Suprapubic skin (tissue), 4 donors: ENCODE measurements at regions not wholly inside any gene's neighbourhood (a gene's known extent, or its start where the extent isn't known, plus 50 kb on each side); places are given as distances from the start of the nearest gene placed in this dataset.

ENCODE experiments used
- CTCF ChIP-seq, 2 donors: fragments of 200-600 bp in 1 of 2; fragments of 450-650 bp in 1 of 2; sonication (generic) in 1 of 2; IDR thresholded peaks; one replicate each; pipeline ENCODE4 v1.5.1; 2016 to 2019; ENCODE audit warnings: antibody characterized with exemption in 2 of 2, mild to moderate bottlenecking in 1 of 2, moderate library complexity in 1 of 2
- EP300 ChIP-seq: sonication (generic); formaldehyde crosslinking; IDR thresholded peaks from one replicate; pipeline ENCODE4 v1.6.1; 2017; ENCODE audit warnings: antibody characterized with exemption
- POLR2A ChIP-seq, 2 donors: fragments of 450-650 bp; IDR thresholded peaks; one replicate each; pipeline ENCODE4 v1.6.1; 2017; ENCODE audit warnings: antibody characterized with exemption in 2 of 2, mild to moderate bottlenecking in 2 of 2, moderate library complexity in 2 of 2
- POLR2AphosphoS5 ChIP-seq, 3 donors: sonication (generic); formaldehyde crosslinking; IDR thresholded peaks; one replicate each; pipeline ENCODE4 v1.6.1; 2017; ENCODE audit warnings: antibody characterized with exemption in 3 of 3

- TF ChIP-seq POLR2AphosphoS5 (IDR thresholded peaks at IDR 0.05) (no peak), CTCF (IDR thresholded peaks at IDR 0.05) (no peak), POLR2A (IDR thresholded peaks at IDR 0.05) (no peak), EP300 (no peak)
Observed at GRCh38 chrX:35696760-35697234, 101.3 kb upstream of the MAGEB16 start.
